A549 (cell line): ENCODE measurements at regions not wholly inside any gene's neighbourhood (a gene's known extent, or its start where the extent isn't known, plus 50 kb on each side); places are given as distances from the start of the nearest gene placed in this dataset.

ENCODE experiments used
- ATAC-seq, 2 experiments: fragments of 200-7000 bp in 1 of 2; fragments of >200 bp in 1 of 2; cut with Nextera tagmentation in 1 of 2; cut with Tn5 transposase in 1 of 2; 3 replicates each; pipeline versions ENCODE4 v1.8.0 to v1.9.1; 2018 to 2020; ENCODE audit warnings: mild to moderate bottlenecking in 1 of 2, moderate library complexity in 1 of 2
- CTCF ChIA-PET: fragments of 300-600 bp; sonication (Branson Sonifier 250); formaldehyde crosslinking; extraction: SDS; loops from one replicate; lab custom pipeline; 2021; ENCODE audit warnings: antibody characterized with exemption, inconsistent platforms; lab: Yijun Ruan, JAX
- POLR2A ChIA-PET: fragments of 350-600 bp; formaldehyde crosslinking; extraction: SDS; loops from one replicate; lab custom pipeline; 2021; ENCODE audit warnings: antibody characterized with exemption, inconsistent platforms; lab: Yijun Ruan, JAX
- DNase-seq, 2 experiments: peaks; one replicate each; pipeline versions ENCODE4 v3.0.0 to v3.0.0-alpha.2; 2011 to 2016; ENCODE audit warnings: low read depth in 1 of 2, low spot score in 1 of 2
- FAIRE-seq: peaks from 2 replicates; lab custom pipeline; 2011; peaks lifted over from hg19 to GRCh38; lab: Jason Lieb, UNC
- H3K27ac ChIP-seq, 2 experiments: fragments of >200 bp; sonication (Bioruptor Twin); formaldehyde crosslinking; 3 replicates each; pipeline ENCODE4 v1.5.1; 2016 to 2017
- H3K4me1 ChIP-seq: fragments of >200 bp; sonication (Bioruptor Twin); formaldehyde crosslinking; 3 replicates; pipeline ENCODE4 v1.6.1; 2016
- H3K4me2 ChIP-seq: fragments of >200 bp; sonication (Bioruptor Twin); formaldehyde crosslinking; 3 replicates; pipeline ENCODE4 v1.6.1; 2016
- H3K4me3 ChIP-seq: fragments of >200 bp; sonication (Bioruptor Twin); formaldehyde crosslinking; 3 replicates; pipeline ENCODE4 v1.5.1; 2016
- H3K9me3 ChIP-seq: fragments of >200 bp; sonication (Bioruptor Twin); formaldehyde crosslinking; 3 replicates; pipeline ENCODE4 v1.6.1; 2016
- CBX8 ChIP-seq: fragments of 200-600 bp; sonication (generic); IDR thresholded peaks from 2 replicates; pipeline ENCODE4 v1.6.1; 2016
- CEBPB ChIP-seq, 2 experiments: fragments of >200 bp in 1 of 2; sonication (Bioruptor Twin) in 1 of 2; formaldehyde crosslinking in 1 of 2; IDR thresholded peaks; 2 replicates each; pipeline ENCODE4 v1.6.1; 2012 to 2016
- CHD2 ChIP-seq: fragments of 150-350 bp; IDR thresholded peaks from 2 replicates; pipeline ENCODE4 v1.6.1; 2014; ENCODE audit warnings: low read length; ENCODE audit not compliant: partially characterized antibody
- CHD4 ChIP-seq: fragments of 200-600 bp; sonication (generic); IDR thresholded peaks from 2 replicates; pipeline ENCODE4 v1.6.1; 2016; ENCODE audit warnings: antibody characterized with exemption, mild to moderate bottlenecking, borderline replicate concordance
- GATA3 ChIP-seq: IDR thresholded peaks from 2 replicates; pipeline ENCODE4 v1.6.1; 2012; ENCODE audit warnings: borderline replicate concordance
- HEYL ChIP-seq: fragments of 250-450 bp; sonication (Bioruptor Pico); IDR thresholded peaks from 2 replicates; pipeline ENCODE4 v1.8.0; 2021; ENCODE audit warnings: mild to moderate bottlenecking, moderate library complexity
- HOXA7 ChIP-seq: fragments of 250-450 bp; sonication (Bioruptor Pico); IDR thresholded peaks from 2 replicates; pipeline ENCODE4 v1.5.0; 2020; ENCODE audit warnings: mild to moderate bottlenecking, moderate library complexity
- JUNB ChIP-seq: fragments of >200 bp; sonication (Bioruptor Twin); formaldehyde crosslinking; IDR thresholded peaks from 2 replicates; pipeline ENCODE4 v1.6.1; 2016
- KDM5A ChIP-seq: fragments of 200-600 bp; sonication (generic); IDR thresholded peaks from 2 replicates; pipeline ENCODE4 v1.6.1; 2016; ENCODE audit warnings: antibody characterized with exemption, mild to moderate bottlenecking
- MAFK ChIP-seq: fragments of 450-650 bp; IDR thresholded peaks from 2 replicates; pipeline ENCODE4 v1.6.1; 2014; ENCODE audit not compliant: partially characterized antibody
- MAZ ChIP-seq: fragments of 150-350 bp; IDR thresholded peaks from 2 replicates; pipeline ENCODE4 v1.6.1; 2014; ENCODE audit warnings: antibody characterized with exemption, low read depth, low read length, borderline replicate concordance
- MYC ChIP-seq: IDR thresholded peaks from 2 replicates; pipeline ENCODE4 v1.6.1; 2012; ENCODE audit warnings: mild to moderate bottlenecking, inconsistent platforms, low read length, improper control_type of control experiment, borderline replicate concordance
- NR3C1 ChIP-seq: fragments of >200 bp; sonication (Bioruptor Twin); formaldehyde crosslinking; IDR thresholded peaks from 3 replicates; pipeline ENCODE4 v1.6.1; 2017
- POLR2A ChIP-seq: IDR thresholded peaks from 2 replicates; pipeline ENCODE4 v1.6.1; 2012; ENCODE audit warnings: mild to moderate bottlenecking, low read length
- POLR2AphosphoS2 ChIP-seq: conservative IDR thresholded peaks from 2 replicates; pipeline ENCODE4 v1.6.1; 2012; ENCODE audit warnings: low read length, improper control_type of control experiment, inconsistent platforms
- RCOR1 ChIP-seq: fragments of 150-350 bp; IDR thresholded peaks from 2 replicates; pipeline ENCODE4 v1.6.1; 2014; ENCODE audit warnings: antibody characterized with exemption, low read length, low read depth
- RFX5 ChIP-seq: fragments of 450-650 bp; IDR thresholded peaks from 2 replicates; pipeline ENCODE4 v1.7.1; 2014; ENCODE audit warnings: antibody characterized with exemption, mild to moderate bottlenecking, moderate library complexity
- SMC3 ChIP-seq: fragments of >200 bp; sonication (Bioruptor Twin); formaldehyde crosslinking; IDR thresholded peaks from 3 replicates; pipeline ENCODE4 v1.6.1; 2018; ENCODE audit warnings: inconsistent platforms
- SREBF2 ChIP-seq: fragments of 450-650 bp; IDR thresholded peaks from 2 replicates; pipeline ENCODE4 v1.6.1; 2014; ENCODE audit warnings: mild to moderate bottlenecking, moderate library complexity
- TFCP2L1 ChIP-seq: fragments of 250-450 bp; sonication (Bioruptor Pico); IDR thresholded peaks from 2 replicates; pipeline ENCODE4 v1.5.0; 2021; ENCODE audit warnings: mild to moderate bottlenecking
- TP53 ChIP-seq: fragments of 250-450 bp; sonication (Bioruptor Pico); IDR thresholded peaks from 2 replicates; pipeline ENCODE4 v1.5.0; 2021; ENCODE audit warnings: mild to moderate bottlenecking, moderate library complexity
- ZC3H11A ChIP-seq: fragments of 450-650 bp; IDR thresholded peaks from 2 replicates; pipeline ENCODE4 v1.6.1; 2014; ENCODE audit warnings: antibody characterized with exemption, mild to moderate bottlenecking
- ZSCAN20 ChIP-seq: fragments of 250-450 bp; sonication (Bioruptor Pico); IDR thresholded peaks from 2 replicates; pipeline ENCODE4 v1.8.0; 2022; ENCODE audit warnings: mild to moderate bottlenecking, moderate library complexity
- WGBS: methylation state at CpG from one replicate; pipeline ENCODE4 v1.1.6; 2017; ENCODE audit errors: missing lambda C conversion rate; 5-methylcytosine and 5-hydroxymethylcytosine counted together
- TF ChIP-seq, protein P1 (sequence below): IDR thresholded peaks from 2 replicates; pipeline ENCODE4 v1.6.1; 2012; ENCODE audit warnings: low read depth, borderline replicate concordance
- TF ChIP-seq, protein P2 (sequence below): IDR thresholded peaks from 2 replicates; pipeline ENCODE4 v1.6.1; 2012
- TF ChIP-seq, protein P3 (sequence below): fragments of >200 bp; sonication (Bioruptor Twin); formaldehyde crosslinking; IDR thresholded peaks from 3 replicates; pipeline ENCODE4 v1.5.1; 2016
- TF ChIP-seq, protein P4 (sequence below): fragments of 450-650 bp; IDR thresholded peaks from 2 replicates; pipeline ENCODE4 v1.6.1; 2014; ENCODE audit warnings: antibody characterized with exemption
- TF ChIP-seq, protein P5 (sequence below): fragments of 250-450 bp; sonication (Bioruptor Pico); IDR thresholded peaks from 2 replicates; pipeline ENCODE4 v1.5.0; 2021; ENCODE audit warnings: mild to moderate bottlenecking, moderate library complexity, borderline replicate concordance
- TF ChIP-seq, protein P6 (sequence below): fragments of 200-600 bp; sonication (generic); IDR thresholded peaks from 2 replicates; pipeline ENCODE4 v1.6.1; 2016; ENCODE audit warnings: antibody characterized with exemption, mild to moderate bottlenecking, moderate library complexity

DNA sequence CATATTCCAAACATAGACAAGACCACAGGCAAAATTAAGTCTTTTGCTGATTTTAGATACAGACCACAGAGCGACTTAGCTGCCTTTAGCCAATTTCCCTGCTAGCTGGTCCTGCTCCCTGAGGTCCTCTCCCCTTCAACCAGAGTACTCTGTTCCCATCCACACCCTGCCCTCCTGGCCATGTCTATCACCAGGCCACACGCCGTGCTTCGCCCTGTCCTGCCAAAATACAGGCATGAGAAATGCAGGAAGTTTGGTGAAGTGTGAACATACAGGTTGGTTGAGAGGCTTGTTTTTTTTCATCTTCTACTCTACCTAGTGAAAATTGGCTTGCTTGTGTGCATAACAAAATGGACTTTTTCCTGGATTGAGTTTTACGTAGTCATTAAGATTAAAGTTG, 226.2 kb upstream of the TENM3 start:
- CTCF ChIA-PET: no interaction called here
- POLR2A ChIA-PET: no interaction called here
- FAIRE-seq: no peak
- Histone ChIP-seq H3K4me2 (no peak overlapping the region), H3K4me3 (no peak overlapping the region), H3K4me1 (no peaks in the 10 kb centered on the region), H3K27ac (no peak overlapping the region), H3K9me3 (no peaks in the 10 kb centered on the region)
- no peak for DNase-seq
- TF ChIP-seq CBX8: no peak
- TF ChIP-seq SREBF2: no peak
- no peak for TF ChIP-seq CHD2
- TF ChIP-seq SMC3: no peak
- no peak for TF ChIP-seq HOXA7 (CRISPR knock-in tag)
- TF ChIP-seq ZSCAN20: no peak
- TF ChIP-seq RCOR1: no peak
- no peak for TF ChIP-seq TP53 (CRISPR knock-in tag)
- TF ChIP-seq MAZ: no peak
- TF ChIP-seq, protein P1, sequence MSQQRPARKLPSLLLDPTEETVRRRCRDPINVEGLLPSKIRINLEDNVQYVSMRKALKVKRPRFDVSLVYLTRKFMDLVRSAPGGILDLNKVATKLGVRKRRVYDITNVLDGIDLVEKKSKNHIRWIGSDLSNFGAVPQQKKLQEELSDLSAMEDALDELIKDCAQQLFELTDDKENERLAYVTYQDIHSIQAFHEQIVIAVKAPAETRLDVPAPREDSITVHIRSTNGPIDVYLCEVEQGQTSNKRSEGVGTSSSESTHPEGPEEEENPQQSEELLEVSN: no peak
- TF ChIP-seq KDM5A: no peak
- TF ChIP-seq POLR2A: no peak
- TF ChIP-seq, protein P2, sequence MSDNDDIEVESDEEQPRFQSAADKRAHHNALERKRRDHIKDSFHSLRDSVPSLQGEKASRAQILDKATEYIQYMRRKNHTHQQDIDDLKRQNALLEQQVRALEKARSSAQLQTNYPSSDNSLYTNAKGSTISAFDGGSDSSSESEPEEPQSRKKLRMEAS: no peak
- TF ChIP-seq POLR2AphosphoS2: no peak
- TF ChIP-seq CHD4: no peak
- TF ChIP-seq, protein P3, sequence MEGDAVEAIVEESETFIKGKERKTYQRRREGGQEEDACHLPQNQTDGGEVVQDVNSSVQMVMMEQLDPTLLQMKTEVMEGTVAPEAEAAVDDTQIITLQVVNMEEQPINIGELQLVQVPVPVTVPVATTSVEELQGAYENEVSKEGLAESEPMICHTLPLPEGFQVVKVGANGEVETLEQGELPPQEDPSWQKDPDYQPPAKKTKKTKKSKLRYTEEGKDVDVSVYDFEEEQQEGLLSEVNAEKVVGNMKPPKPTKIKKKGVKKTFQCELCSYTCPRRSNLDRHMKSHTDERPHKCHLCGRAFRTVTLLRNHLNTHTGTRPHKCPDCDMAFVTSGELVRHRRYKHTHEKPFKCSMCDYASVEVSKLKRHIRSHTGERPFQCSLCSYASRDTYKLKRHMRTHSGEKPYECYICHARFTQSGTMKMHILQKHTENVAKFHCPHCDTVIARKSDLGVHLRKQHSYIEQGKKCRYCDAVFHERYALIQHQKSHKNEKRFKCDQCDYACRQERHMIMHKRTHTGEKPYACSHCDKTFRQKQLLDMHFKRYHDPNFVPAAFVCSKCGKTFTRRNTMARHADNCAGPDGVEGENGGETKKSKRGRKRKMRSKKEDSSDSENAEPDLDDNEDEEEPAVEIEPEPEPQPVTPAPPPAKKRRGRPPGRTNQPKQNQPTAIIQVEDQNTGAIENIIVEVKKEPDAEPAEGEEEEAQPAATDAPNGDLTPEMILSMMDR: no peak
- TF ChIP-seq NR3C1: no peak
- no peak for TF ChIP-seq GATA3
- no peak for TF ChIP-seq RFX5
- TF ChIP-seq HEYL (CRISPR knock-in tag): no peak
- WGBS: 61% methylated on average over 5 of the region's 5 CpGs
- ATAC-seq: no peak

DNA sequence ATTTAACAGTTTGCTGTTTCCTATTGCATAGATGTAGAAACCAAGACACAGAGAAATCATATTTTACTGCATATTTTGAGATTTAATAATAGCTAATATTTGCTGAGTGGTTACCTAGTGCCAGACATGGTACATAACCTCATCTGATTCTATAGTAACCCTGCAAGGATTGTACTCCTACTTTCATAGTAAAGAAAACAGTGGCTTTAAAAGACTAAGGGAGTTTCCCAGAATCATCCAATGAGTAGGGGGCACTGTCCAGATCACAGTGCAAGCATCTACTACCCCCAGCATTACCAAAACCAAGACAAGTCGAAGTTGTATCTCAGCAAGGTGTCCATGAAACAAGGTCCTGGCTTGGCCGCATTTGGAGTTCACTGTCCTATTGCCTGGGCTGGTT, 224.5 kb upstream of the TENM3 start:
- no peak for FAIRE-seq
- Histone ChIP-seq H3K27ac (no peak overlapping the region), H3K4me3 (no peak overlapping the region), H3K4me2 (no peak overlapping the region), H3K9me3 (no peaks in the 10 kb centered on the region), H3K4me1 (no peaks in the 10 kb centered on the region)
- ATAC-seq: no peak
- POLR2A ChIA-PET: no interaction called here
- CTCF ChIA-PET: no interaction called here
- no peak for TF ChIP-seq KDM5A
- no peak for TF ChIP-seq MAZ
- TF ChIP-seq ZSCAN20: no peak
- TF ChIP-seq POLR2AphosphoS2: no peak
- TF ChIP-seq JUNB: no peak
- TF ChIP-seq POLR2A: no peak
- TF ChIP-seq, protein P4, sequence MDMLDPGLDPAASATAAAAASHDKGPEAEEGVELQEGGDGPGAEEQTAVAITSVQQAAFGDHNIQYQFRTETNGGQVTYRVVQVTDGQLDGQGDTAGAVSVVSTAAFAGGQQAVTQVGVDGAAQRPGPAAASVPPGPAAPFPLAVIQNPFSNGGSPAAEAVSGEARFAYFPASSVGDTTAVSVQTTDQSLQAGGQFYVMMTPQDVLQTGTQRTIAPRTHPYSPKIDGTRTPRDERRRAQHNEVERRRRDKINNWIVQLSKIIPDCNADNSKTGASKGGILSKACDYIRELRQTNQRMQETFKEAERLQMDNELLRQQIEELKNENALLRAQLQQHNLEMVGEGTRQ: no peak
- no peak for TF ChIP-seq CEBPB (IDR thresholded peaks at IDR 0.05)
- TF ChIP-seq, protein P5, sequence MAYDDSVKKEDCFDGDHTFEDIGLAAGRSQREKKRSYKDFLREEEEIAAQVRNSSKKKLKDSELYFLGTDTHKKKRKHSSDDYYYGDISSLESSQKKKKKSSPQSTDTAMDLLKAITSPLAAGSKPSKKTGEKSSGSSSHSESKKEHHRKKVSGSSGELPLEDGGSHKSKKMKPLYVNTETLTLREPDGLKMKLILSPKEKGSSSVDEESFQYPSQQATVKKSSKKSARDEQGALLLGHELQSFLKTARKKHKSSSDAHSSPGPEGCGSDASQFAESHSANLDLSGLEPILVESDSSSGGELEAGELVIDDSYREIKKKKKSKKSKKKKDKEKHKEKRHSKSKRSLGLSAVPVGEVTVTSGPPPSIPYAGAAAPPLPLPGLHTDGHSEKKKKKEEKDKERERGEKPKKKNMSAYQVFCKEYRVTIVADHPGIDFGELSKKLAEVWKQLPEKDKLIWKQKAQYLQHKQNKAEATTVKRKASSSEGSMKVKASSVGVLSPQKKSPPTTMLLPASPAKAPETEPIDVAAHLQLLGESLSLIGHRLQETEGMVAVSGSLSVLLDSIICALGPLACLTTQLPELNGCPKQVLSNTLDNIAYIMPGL (CRISPR knock-in tag): no peak
- no peak for TF ChIP-seq MAFK
- TF ChIP-seq TFCP2L1 (CRISPR knock-in tag): no peak
- TF ChIP-seq ZC3H11A: no peak
- TF ChIP-seq, protein P6, sequence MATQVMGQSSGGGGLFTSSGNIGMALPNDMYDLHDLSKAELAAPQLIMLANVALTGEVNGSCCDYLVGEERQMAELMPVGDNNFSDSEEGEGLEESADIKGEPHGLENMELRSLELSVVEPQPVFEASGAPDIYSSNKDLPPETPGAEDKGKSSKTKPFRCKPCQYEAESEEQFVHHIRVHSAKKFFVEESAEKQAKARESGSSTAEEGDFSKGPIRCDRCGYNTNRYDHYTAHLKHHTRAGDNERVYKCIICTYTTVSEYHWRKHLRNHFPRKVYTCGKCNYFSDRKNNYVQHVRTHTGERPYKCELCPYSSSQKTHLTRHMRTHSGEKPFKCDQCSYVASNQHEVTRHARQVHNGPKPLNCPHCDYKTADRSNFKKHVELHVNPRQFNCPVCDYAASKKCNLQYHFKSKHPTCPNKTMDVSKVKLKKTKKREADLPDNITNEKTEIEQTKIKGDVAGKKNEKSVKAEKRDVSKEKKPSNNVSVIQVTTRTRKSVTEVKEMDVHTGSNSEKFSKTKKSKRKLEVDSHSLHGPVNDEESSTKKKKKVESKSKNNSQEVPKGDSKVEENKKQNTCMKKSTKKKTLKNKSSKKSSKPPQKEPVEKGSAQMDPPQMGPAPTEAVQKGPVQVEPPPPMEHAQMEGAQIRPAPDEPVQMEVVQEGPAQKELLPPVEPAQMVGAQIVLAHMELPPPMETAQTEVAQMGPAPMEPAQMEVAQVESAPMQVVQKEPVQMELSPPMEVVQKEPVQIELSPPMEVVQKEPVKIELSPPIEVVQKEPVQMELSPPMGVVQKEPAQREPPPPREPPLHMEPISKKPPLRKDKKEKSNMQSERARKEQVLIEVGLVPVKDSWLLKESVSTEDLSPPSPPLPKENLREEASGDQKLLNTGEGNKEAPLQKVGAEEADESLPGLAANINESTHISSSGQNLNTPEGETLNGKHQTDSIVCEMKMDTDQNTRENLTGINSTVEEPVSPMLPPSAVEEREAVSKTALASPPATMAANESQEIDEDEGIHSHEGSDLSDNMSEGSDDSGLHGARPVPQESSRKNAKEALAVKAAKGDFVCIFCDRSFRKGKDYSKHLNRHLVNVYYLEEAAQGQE: no peak
- TF ChIP-seq, protein P1: no peak
- TF ChIP-seq HEYL (CRISPR knock-in tag): no peak
- TF ChIP-seq MYC: no peak
- TF ChIP-seq RCOR1: no peak
- no peak for DNase-seq
- WGBS: 80% methylated on average over 1 of the region's 2 CpGs
